GM12878 (cell line): ENCODE measurements at regions not wholly inside any gene's neighbourhood (a gene's known extent, or its start where the extent isn't known, plus 50 kb on each side); places are given as distances from the start of the nearest gene placed in this dataset.

Experiments
- ATAC-seq: fragments of 200-7000 bp; cut with Tn5 transposase; 3 replicates; pipeline ENCODE4 v1.9.1; 2020; ENCODE audit warnings: mild to moderate bottlenecking, moderate library complexity
- BruUV-seq: library from RNA; stranded (reverse); fragments of 400-500 nt; replicated peaks from 2 replicates; lab custom pipeline; 2021; lab: Mats Ljungman, UMichigan
- CTCF ChIA-PET: fragments of 300-600 bp; sonication (Branson Sonifier 250); formaldehyde crosslinking; extraction: SDS; loops from one replicate; lab custom pipeline; 2021; ENCODE audit warnings: inconsistent platforms; lab: Yijun Ruan, JAX
- POLR2A ChIA-PET: fragments of 350-600 bp; formaldehyde crosslinking; extraction: SDS; loops from one replicate; lab custom pipeline; 2021; ENCODE audit warnings: inconsistent platforms; lab: Charles Lee
- RAD21 ChIA-PET: fragments of 300-600 bp; sonication (Branson Sonifier 250); formaldehyde crosslinking; loops from one replicate; lab custom pipeline; 2023; ENCODE audit warnings: antibody characterized with exemption; ENCODE audit not compliant: unreplicated experiment; lab: Charles Lee
- SMC1A ChIA-PET: fragments of 300-600 bp; sonication (Branson Sonifier 250); formaldehyde crosslinking; loops from one replicate; lab custom pipeline; 2023; ENCODE audit not compliant: unreplicated experiment, uncharacterized antibody; lab: Charles Lee
- DNase-seq: peaks from one replicate; pipeline ENCODE4 v3.0.0-alpha.2; 2011; ENCODE audit warnings: low read depth, low spot score
- FAIRE-seq: peaks from 3 replicates; lab custom pipeline; 2011; peaks lifted over from hg19 to GRCh38; lab: Jason Lieb, UNC
- H2AFZ ChIP-seq: 2 replicates; pipeline ENCODE4 v1.6.0; 2011; ENCODE audit warnings: low read depth, low read length, control low read depth; ENCODE audit not compliant: control insufficient read depth
- H3K27ac ChIP-seq: 2 replicates; pipeline ENCODE4 v1.5.1; 2011; ENCODE audit warnings: control low read depth; ENCODE audit not compliant: control insufficient read depth, insufficient read depth
- H3K27me3 ChIP-seq, 2 experiments: replicated peaks in 1 of 2; 2 replicates each; pipeline versions ENCODE4 v1.6.0 to v1.6.1; 2011; ENCODE audit warnings: low read length in 1 of 2; ENCODE audit not compliant: control insufficient read depth in 2 of 2, insufficient read depth in 2 of 2
- H3K36me3 ChIP-seq, 2 experiments: 2 replicates each; pipeline ENCODE4 v1.5.1; 2011; ENCODE audit warnings: low read length in 1 of 2; ENCODE audit not compliant: control insufficient read depth in 2 of 2, insufficient read depth in 2 of 2
- H3K4me1 ChIP-seq: 2 replicates; pipeline ENCODE4 v1.6.1; 2011; ENCODE audit warnings: mild to moderate bottlenecking, low read length, moderate library complexity, mixed read lengths; ENCODE audit not compliant: control insufficient read depth, insufficient read depth
- H3K4me2 ChIP-seq: 2 replicates; pipeline ENCODE4 v1.6.0; 2011; ENCODE audit warnings: control low read depth; ENCODE audit not compliant: control insufficient read depth, insufficient read depth
- H3K4me3 ChIP-seq: fragments of 200-600 bp; sonication (generic); 2 replicates; pipeline ENCODE4 v1.5.1; 2016
- H3K79me2 ChIP-seq: 2 replicates; pipeline ENCODE4 v1.6.0; 2011; ENCODE audit warnings: low read length; ENCODE audit not compliant: control insufficient read depth, insufficient read depth
- H3K9ac ChIP-seq: 2 replicates; pipeline ENCODE4 v1.8.0; 2011; ENCODE audit warnings: low read length, control low read depth, mixed read lengths; ENCODE audit not compliant: control insufficient read depth, insufficient read depth
- H3K9me3 ChIP-seq: replicated peaks from 3 replicates; pipeline ENCODE4 v1.5.1; 2011; ENCODE audit warnings: mild to moderate bottlenecking, low read length; ENCODE audit not compliant: control insufficient read depth, insufficient read depth
- H4K20me1 ChIP-seq: 2 replicates; pipeline ENCODE4 v1.6.0; 2011; ENCODE audit not compliant: control insufficient read depth, insufficient read depth
- BHLHE40 ChIP-seq, 2 experiments: fragments of 450-650 bp in 1 of 2; IDR thresholded peaks; 2 replicates each; pipeline ENCODE4 v1.6.1; 2011 to 2017; ENCODE audit warnings: low read depth in 2 of 2, borderline replicate concordance in 1 of 2, improper control_type of control experiment in 1 of 2, low read length in 1 of 2, mild to moderate bottlenecking in 1 of 2
- BRCA1 ChIP-seq: IDR thresholded peaks from 2 replicates; pipeline ENCODE4 v1.6.1; 2011; ENCODE audit warnings: low read depth, low read length, improper control_type of control experiment
- EED ChIP-seq: sonication (generic); IDR thresholded peaks from 2 replicates; pipeline ENCODE4 v1.6.1; 2016; ENCODE audit warnings: antibody characterized with exemption, low read depth
- FOS ChIP-seq: IDR thresholded peaks from 3 replicates; pipeline ENCODE4 v1.6.1; 2011; ENCODE audit warnings: borderline replicate concordance; ENCODE audit not compliant: insufficient read length; ENCODE audit errors: extremely low read depth
- IRF5 ChIP-seq: fragments of 450-650 bp; IDR thresholded peaks from 2 replicates; pipeline ENCODE4 v1.6.1; 2017; ENCODE audit warnings: borderline replicate concordance
- JUND ChIP-seq: IDR thresholded peaks from 2 replicates; pipeline ENCODE4 v1.6.1; 2012; ENCODE audit warnings: low read depth, mild to moderate bottlenecking, low read length, improper control_type of control experiment, moderate library complexity
- NBN ChIP-seq: fragments of 450-650 bp; IDR thresholded peaks from 2 replicates; pipeline ENCODE4 v1.6.1; 2016
- NFIC ChIP-seq: IDR thresholded peaks from 2 replicates; pipeline ENCODE4 v1.6.1; 2012; ENCODE audit warnings: low read depth, mild to moderate bottlenecking, inconsistent platforms, low read length, moderate library complexity
- NR2C1 ChIP-seq: fragments of 450-650 bp; IDR thresholded peaks from 2 replicates; pipeline ENCODE4 v1.6.1; 2017; ENCODE audit warnings: antibody characterized with exemption, mild to moderate bottlenecking, moderate library complexity
- SKIL ChIP-seq: fragments of 450-650 bp; IDR thresholded peaks from 2 replicates; pipeline ENCODE4 v1.6.1; 2017; ENCODE audit warnings: mild to moderate bottlenecking, low read depth, inconsistent platforms; ENCODE audit not compliant: poor library complexity, severe bottlenecking
- SMC3 ChIP-seq: IDR thresholded peaks from 2 replicates; pipeline ENCODE4 v1.6.1; 2011; ENCODE audit warnings: low read length, improper control_type of control experiment, borderline replicate concordance
- YBX1 ChIP-seq: fragments of 450-650 bp; IDR thresholded peaks from 2 replicates; pipeline ENCODE4 v1.6.1; 2016; ENCODE audit warnings: antibody characterized with exemption
- ZBTB33 ChIP-seq: fragments of 450-650 bp; IDR thresholded peaks from 2 replicates; pipeline ENCODE4 v1.6.1; 2017; ENCODE audit warnings: mild to moderate bottlenecking
- WGBS: methylation state at CpG from one replicate; pipeline ENCODE4 v1.1.6; 2016; ENCODE audit warnings: low lambda C conversion rate; ENCODE audit not compliant: insufficient replicate concordance, insufficient coverage; ENCODE audit errors: missing lambda C conversion rate; 5-methylcytosine and 5-hydroxymethylcytosine counted together
- in situ Hi-C: fragments of 300-500 bp; cut with MboI; formaldehyde crosslinking; loops from 9 replicates; pipeline ENCODE4 v1.14.3; 2018; ENCODE audit warnings: mixed read lengths
- intact Hi-C: fragments of 100-400 bp; cut with micrococcal nuclease; formaldehyde crosslinking; loops from one replicate; pipeline ENCODE4 v1.14.2; 2022; ENCODE audit not compliant: unreplicated experiment

GRCh38 chr11:15602785-15603567 is 488.3 kb downstream of the INSC start:
- Histone ChIP-seq H3K27ac (no peak overlapping the region), H4K20me1 (no peaks in the 10 kb centered on the region; the same call in 1 of the 2 replicates), H2AFZ (no peak overlapping the region), H3K79me2 (no peaks in the 10 kb centered on the region), H3K4me2 (no peak overlapping the region), H3K4me3 (no peak overlapping the region), H3K4me1 (no peaks in the 10 kb centered on the region), H3K27me3 (no peaks in the 10 kb centered on the region), H3K9ac (no peak overlapping the region)
- FAIRE-seq (no peak), ATAC-seq (no peak), DNase-seq (no peak)
- intact Hi-C loops (no loop called here), in situ Hi-C loops (no loop called here)
- RAD21 ChIA-PET = no interaction called here
- WGBS = 28% methylated on average over 6 of the region's 6 CpGs
- POLR2A ChIA-PET = no interaction called here
- BruUV-seq = no TSS peak
- TF ChIP-seq JUND (no peak), ZBTB33 (no peak), NR2C1 (no peak), YBX1 (no peak), SKIL (no peak), IRF5 (no peak), SMC3 (no peak), EED (no peak), NBN (no peak), FOS (no peak), BRCA1 (no peak), NFIC (no peak), BHLHE40 (IDR thresholded peaks at IDR 0.05; ENCODE audit: borderline replicate concordance in 1 of 2, low read depth in 2 of 2, low read length in 1 of 2) (no peak)
- TF ChIP-seq, all 136 proteins: peak for 0
- Histone ChIP-seq H3K9me3 (no peaks in the 10 kb centered on the region), H3K36me3 (no peaks in the 10 kb centered on the region)
- CTCF ChIA-PET = no interaction called here
- SMC1A ChIA-PET = no interaction called here
